ENCODE measurements at regions not wholly inside any gene's neighbourhood (a gene's known extent, or its start where the extent isn't known, plus 50 kb on each side); places are given as distances from the start of the nearest gene placed in this dataset.

- Histone ChIP-seq H3K36me3 (ENCODE audit: insufficient read depth, low read length) (no peaks in the 10 kb centered on the region), H3K9ac (ENCODE audit: low read length) (no peak overlapping the region), H4K20me1 (ENCODE audit: insufficient read depth, low read depth, low read length) (no peaks in the 10 kb centered on the region), H3K9me2 (replicated peaks; ENCODE audit: insufficient read depth, low read length) (no peaks in the 10 kb centered on the region), H3K4me1 (ENCODE audit: low read length) (no peaks in the 10 kb centered on the region), H3K9me3 (ENCODE audit: low read length) (no peaks in the 10 kb centered on the region), H2AFZ (ENCODE audit: low read length) (no peak overlapping the region), H3K4me2 (ENCODE audit: low read depth, low read length, poor library complexity, severe bottlenecking) (no peak overlapping the region), H3K27ac (ENCODE audit: low read length) (no peak overlapping the region), H3K27me3 (ENCODE audit: low read length) (no peaks in the 10 kb centered on the region), H3K79me2 (ENCODE audit: low read length) (no peaks in the 10 kb centered on the region), H3K4me3 (ENCODE audit: low read length) (no peak overlapping the region)
- DNase-seq = no peak
Measured at GRCh38 chr20:60624066-60624465, 628.0 kb upstream of the CDH4 start.

- Histone ChIP-seq H3K4me2 (ENCODE audit: low read depth, low read length, poor library complexity, severe bottlenecking) (no peak overlapping the region), H3K79me2 (ENCODE audit: low read length) (no peaks in the 10 kb centered on the region), H4K20me1 (ENCODE audit: insufficient read depth, low read depth, low read length) (no peaks in the 10 kb centered on the region), H3K27me3 (ENCODE audit: low read length) (no peaks in the 10 kb centered on the region), H2AFZ (ENCODE audit: low read length) (no peak overlapping the region), H3K4me1 (ENCODE audit: low read length) (no peaks in the 10 kb centered on the region), H3K4me3 (ENCODE audit: low read length) (no peak overlapping the region), H3K27ac (ENCODE audit: low read length) (no peak overlapping the region), H3K36me3 (ENCODE audit: insufficient read depth, low read length) (no peaks in the 10 kb centered on the region), H3K9me2 (replicated peaks; ENCODE audit: insufficient read depth, low read length) (no peaks in the 10 kb centered on the region), H3K9ac (ENCODE audit: low read length) (no peak overlapping the region), H3K9me3 (ENCODE audit: low read length) (no peaks in the 10 kb centered on the region)
- no peak for DNase-seq
Measured at GRCh38 chr20:60627751-60628565, 624.1 kb upstream of the CDH4 start.

- H3K36me3 ChIP-seq (ENCODE audit: insufficient read depth, low read length) = no peaks in the 10 kb centered on the region
- no peak overlapping the region for H3K27ac ChIP-seq (ENCODE audit: low read length)
- no peak overlapping the region for H3K9ac ChIP-seq (ENCODE audit: low read length)
- H4K20me1 ChIP-seq (ENCODE audit: insufficient read depth, low read depth, low read length) = no peaks in the 10 kb centered on the region
- H3K4me2 ChIP-seq (ENCODE audit: low read depth, low read length, poor library complexity, severe bottlenecking) = no peak overlapping the region
- no peaks in the 10 kb centered on the region for H3K9me3 ChIP-seq (ENCODE audit: low read length)
- no peaks in the 10 kb centered on the region for H3K4me1 ChIP-seq (ENCODE audit: low read length)
- no peaks in the 10 kb centered on the region for H3K27me3 ChIP-seq (ENCODE audit: low read length)
- DNase-seq = no peak
- no peak overlapping the region for H3K4me3 ChIP-seq (ENCODE audit: low read length)
- H3K9me2 ChIP-seq (replicated peaks; ENCODE audit: insufficient read depth, low read length) = no peaks in the 10 kb centered on the region
- H2AFZ ChIP-seq (ENCODE audit: low read length) = no peak overlapping the region
- H3K79me2 ChIP-seq (ENCODE audit: low read length) = no peaks in the 10 kb centered on the region
Measured at GRCh38 chr20:60628749-60629148, 623.3 kb upstream of the CDH4 start.

- Histone ChIP-seq H3K27ac (ENCODE audit: low read length) (no peak overlapping the region), H3K4me2 (ENCODE audit: low read depth, low read length, poor library complexity, severe bottlenecking) (no peak overlapping the region), H3K9me2 (replicated peaks; ENCODE audit: insufficient read depth, low read length) (no peaks in the 10 kb centered on the region), H3K4me3 (ENCODE audit: low read length) (no peak overlapping the region), H3K9ac (ENCODE audit: low read length) (no peak overlapping the region), H2AFZ (ENCODE audit: low read length) (no peak overlapping the region), H3K4me1 (ENCODE audit: low read length) (no peaks in the 10 kb centered on the region), H3K9me3 (ENCODE audit: low read length) (no peaks in the 10 kb centered on the region), H3K36me3 (ENCODE audit: insufficient read depth, low read length) (no peaks in the 10 kb centered on the region), H4K20me1 (ENCODE audit: insufficient read depth, low read depth, low read length) (no peaks in the 10 kb centered on the region), H3K27me3 (ENCODE audit: low read length) (no peaks in the 10 kb centered on the region), H3K79me2 (ENCODE audit: low read length) (no peaks in the 10 kb centered on the region)
- DNase-seq = no peak
Measured at GRCh38 chr20:60629206-60629605, 622.9 kb upstream of the CDH4 start.

- Histone ChIP-seq H3K4me1 (ENCODE audit: low read length) (no peaks in the 10 kb centered on the region), H3K4me2 (ENCODE audit: low read depth, low read length, poor library complexity, severe bottlenecking) (no peak overlapping the region), H3K9me3 (ENCODE audit: low read length) (no peaks in the 10 kb centered on the region), H3K9ac (ENCODE audit: low read length) (no peak overlapping the region), H3K9me2 (replicated peaks; ENCODE audit: insufficient read depth, low read length) (no peaks in the 10 kb centered on the region), H4K20me1 (ENCODE audit: insufficient read depth, low read depth, low read length) (no peaks in the 10 kb centered on the region), H3K36me3 (ENCODE audit: insufficient read depth, low read length) (no peaks in the 10 kb centered on the region), H3K4me3 (ENCODE audit: low read length) (no peak overlapping the region), H2AFZ (ENCODE audit: low read length) (no peak overlapping the region), H3K27ac (ENCODE audit: low read length) (no peak overlapping the region), H3K27me3 (ENCODE audit: low read length) (no peaks in the 10 kb centered on the region), H3K79me2 (ENCODE audit: low read length) (no peaks in the 10 kb centered on the region)
- no peak for DNase-seq
Measured at GRCh38 chr20:60630609-60631008, 621.5 kb upstream of the CDH4 start.

- Histone ChIP-seq H3K9ac (ENCODE audit: low read length) (no peak overlapping the region), H3K9me2 (replicated peaks; ENCODE audit: insufficient read depth, low read length) (no peaks in the 10 kb centered on the region), H4K20me1 (ENCODE audit: insufficient read depth, low read depth, low read length) (no peaks in the 10 kb centered on the region), H3K4me3 (ENCODE audit: low read length) (no peak overlapping the region), H3K79me2 (ENCODE audit: low read length) (no peaks in the 10 kb centered on the region), H3K4me1 (ENCODE audit: low read length) (no peaks in the 10 kb centered on the region), H3K9me3 (ENCODE audit: low read length) (no peaks in the 10 kb centered on the region), H3K4me2 (ENCODE audit: low read depth, low read length, poor library complexity, severe bottlenecking) (no peak overlapping the region), H2AFZ (ENCODE audit: low read length) (no peak overlapping the region), H3K27me3 (ENCODE audit: low read length) (no peaks in the 10 kb centered on the region), H3K36me3 (ENCODE audit: insufficient read depth, low read length) (no peaks in the 10 kb centered on the region), H3K27ac (ENCODE audit: low read length) (no peak overlapping the region)
- no peak for DNase-seq
Measured at GRCh38 chr20:60631585-60632287, 620.3 kb upstream of the CDH4 start.

GRCh38 chr20:60632391-60633262, 619.4 kb upstream of the CDH4 start:
- no peak for DNase-seq
- Histone ChIP-seq H3K4me2 (ENCODE audit: low read depth, low read length, poor library complexity, severe bottlenecking) (no peak overlapping the region), H3K36me3 (ENCODE audit: insufficient read depth, low read length) (no peaks in the 10 kb centered on the region), H4K20me1 (ENCODE audit: insufficient read depth, low read depth, low read length) (no peaks in the 10 kb centered on the region), H3K4me3 (ENCODE audit: low read length) (no peak overlapping the region), H3K9ac (ENCODE audit: low read length) (no peak overlapping the region), H3K9me3 (ENCODE audit: low read length) (no peaks in the 10 kb centered on the region), H3K79me2 (ENCODE audit: low read length) (no peaks in the 10 kb centered on the region), H3K27me3 (ENCODE audit: low read length) (no peaks in the 10 kb centered on the region), H2AFZ (ENCODE audit: low read length) (no peak overlapping the region), H3K9me2 (replicated peaks; ENCODE audit: insufficient read depth, low read length) (no peaks in the 10 kb centered on the region), H3K4me1 (ENCODE audit: low read length) (no peaks in the 10 kb centered on the region), H3K27ac (ENCODE audit: low read length) (no peak overlapping the region)
